Gastroesophageal sphincter (tissue), 3 donors: ENCODE measurements at regions not wholly inside any gene's neighbourhood (a gene's known extent, or its start where the extent isn't known, plus 50 kb on each side); places are given as distances from the start of the nearest gene placed in this dataset.

ENCODE experiments used
- CTCF ChIP-seq, 4 experiments: fragments of 200-600 bp in 2 of 4; fragments of 450-650 bp in 2 of 4; sonication (generic) in 1 of 4; IDR thresholded peaks; one replicate each; pipeline ENCODE4 v1.5.1; 2017 to 2019; ENCODE audit warnings: antibody characterized with exemption in 4 of 4, mild to moderate bottlenecking in 2 of 4, moderate library complexity in 2 of 4
- POLR2A ChIP-seq, 2 donors: fragments of 450-650 bp; IDR thresholded peaks; one replicate each; pipeline ENCODE4 v1.6.1; 2017; ENCODE audit warnings: antibody characterized with exemption in 2 of 2, mild to moderate bottlenecking in 2 of 2, moderate library complexity in 1 of 2

GRCh38 chr9:85171163-85171562 lies 501.6 kb downstream of the NTRK2 start:
- TF ChIP-seq CTCF (IDR thresholded peaks at IDR 0.05) (no peak), POLR2A (IDR thresholded peaks at IDR 0.05) (no peak)
